WTC11 (cell line): ENCODE measurements at regions not wholly inside any gene's neighbourhood (a gene's known extent, or its start where the extent isn't known, plus 50 kb on each side); places are given as distances from the start of the nearest gene placed in this dataset.
"Not testable (repeated sequence)": the region's sequence is repeated elsewhere in the genome, so short reads cannot be mapped to it uniquely, and the experiment has no call there.

Experiments used
- ATAC-seq: fragments of 200-7000 bp; cut with Tn5 transposase; 2 replicates; pipeline ENCODE4 v1.10.0; 2021; ENCODE audit warnings: mild to moderate bottlenecking, moderate library complexity
- CTCF ChIA-PET: fragments of 300-600 bp; sonication (Branson Sonifier 250); formaldehyde crosslinking; loops from one replicate; lab custom pipeline; 2021; ENCODE audit warnings: antibody characterized with exemption; lab: Charles Lee
- POLR2A ChIA-PET: fragments of 350-600 bp; sonication (Branson Sonifier 250); formaldehyde crosslinking; loops from one replicate; lab custom pipeline; 2021; ENCODE audit warnings: antibody characterized with exemption; lab: Charles Lee
- DNase-seq: peaks from one replicate; pipeline ENCODE4 v3.0.0; 2021; ENCODE audit warnings: low spot score
- H3K27ac Mint-ChIP-seq: 2 replicates; pipeline ENCODE4 v1.8.0; 2021; ENCODE audit warnings: mixed read lengths
- H3K27me3 Mint-ChIP-seq: 2 replicates; pipeline ENCODE4 v1.8.0; 2021; ENCODE audit warnings: low read depth, mild to moderate bottlenecking, moderate library complexity, mixed read lengths
- H3K36me3 Mint-ChIP-seq: 2 replicates; pipeline ENCODE4 v1.8.0; 2021; ENCODE audit warnings: mixed read lengths
- H3K4me1 Mint-ChIP-seq: 2 replicates; pipeline ENCODE4 v1.8.0; 2022; ENCODE audit warnings: mixed read lengths
- H3K4me3 Mint-ChIP-seq: 2 replicates; pipeline ENCODE4 v1.8.0; 2021; ENCODE audit warnings: mild to moderate bottlenecking, moderate library complexity, mixed read lengths
- H3K9me3 Mint-ChIP-seq: 2 replicates; pipeline ENCODE4 v1.8.0; 2021; ENCODE audit warnings: mixed read lengths
- ATF1 ChIP-seq: sonication (generic); formaldehyde crosslinking; IDR thresholded peaks from 2 replicates; pipeline ENCODE4 v1.8.1; 2023; ENCODE audit warnings: mild to moderate bottlenecking, moderate library complexity, missing genetic modification reagents
- ELF4 ChIP-seq: sonication (generic); formaldehyde crosslinking; IDR thresholded peaks from 2 replicates; pipeline ENCODE4 v1.8.1; 2022; ENCODE audit warnings: low read depth, mild to moderate bottlenecking, moderate library complexity, missing genetic modification reagents
- GABPB1 ChIP-seq: sonication (generic); formaldehyde crosslinking; IDR thresholded peaks from 2 replicates; pipeline ENCODE4 v1.8.1; 2023; ENCODE audit warnings: mild to moderate bottlenecking, missing genetic modification reagents
- JUN ChIP-seq: sonication (generic); formaldehyde crosslinking; IDR thresholded peaks from 2 replicates; pipeline ENCODE4 v1.8.0; 2023; ENCODE audit warnings: mild to moderate bottlenecking, missing genetic modification reagents
- NFE2L1 ChIP-seq: sonication (generic); formaldehyde crosslinking; IDR thresholded peaks from 2 replicates; pipeline ENCODE4 v1.8.1; 2023; ENCODE audit warnings: missing genetic modification reagents
- NR1H2 ChIP-seq: sonication (generic); formaldehyde crosslinking; IDR thresholded peaks from 2 replicates; pipeline ENCODE4 v1.9.0; 2021; ENCODE audit warnings: mild to moderate bottlenecking, moderate library complexity, missing genetic modification reagents
- NR2C2 ChIP-seq: sonication (generic); formaldehyde crosslinking; IDR thresholded peaks from 2 replicates; pipeline ENCODE4 v1.8.0; 2022; ENCODE audit warnings: mild to moderate bottlenecking, missing genetic modification reagents
- TCF7 ChIP-seq: sonication (generic); formaldehyde crosslinking; IDR thresholded peaks from 2 replicates; pipeline ENCODE4 v1.8.0; 2022; ENCODE audit warnings: mild to moderate bottlenecking, low read depth, missing genetic modification reagents, moderate library complexity
- TEAD1 ChIP-seq: sonication (generic); formaldehyde crosslinking; IDR thresholded peaks from 2 replicates; pipeline ENCODE4 v1.8.0; 2022; ENCODE audit warnings: mild to moderate bottlenecking, missing genetic modification reagents
- ZNF121 ChIP-seq: sonication (generic); formaldehyde crosslinking; IDR thresholded peaks from 2 replicates; pipeline ENCODE4 v1.8.0; 2023; ENCODE audit warnings: missing genetic modification reagents
- ZNF317 ChIP-seq: sonication (generic); formaldehyde crosslinking; IDR thresholded peaks from 2 replicates; pipeline ENCODE4 v1.8.1; 2023; ENCODE audit warnings: low read depth, mild to moderate bottlenecking, moderate library complexity, missing genetic modification reagents, borderline replicate concordance
- TF ChIP-seq, protein P1 (sequence below): fragments of 200-600 bp; IDR thresholded peaks from 2 replicates; pipeline ENCODE4 v1.8.0; 2022; ENCODE audit warnings: antibody characterized with exemption
- TF ChIP-seq, protein P2 (sequence below): fragments of 250-450 bp; sonication (Bioruptor Pico); IDR thresholded peaks from 2 replicates; pipeline ENCODE4 v1.9.0; 2021; ENCODE audit warnings: mild to moderate bottlenecking
- TF ChIP-seq, protein P3 (sequence below): sonication (generic); formaldehyde crosslinking; IDR thresholded peaks from 2 replicates; pipeline ENCODE4 v1.8.1; 2023; ENCODE audit warnings: mild to moderate bottlenecking, moderate library complexity, missing genetic modification reagents
- TF ChIP-seq, protein P4 (sequence below): sonication (generic); formaldehyde crosslinking; IDR thresholded peaks from 2 replicates; pipeline ENCODE4 v1.8.1; 2022; ENCODE audit warnings: mild to moderate bottlenecking, moderate library complexity, missing genetic modification reagents
- TF ChIP-seq, protein P5 (sequence below): sonication (generic); formaldehyde crosslinking; conservative IDR thresholded peaks from 2 replicates; pipeline ENCODE4 v1.8.1; 2023; ENCODE audit warnings: mild to moderate bottlenecking, low read depth, missing genetic modification reagents, moderate library complexity
- TF ChIP-seq, protein P6 (sequence below): sonication (generic); formaldehyde crosslinking; IDR thresholded peaks from 2 replicates; pipeline ENCODE4 v1.8.1; 2023; ENCODE audit warnings: mild to moderate bottlenecking, missing genetic modification reagents, moderate library complexity

DNA sequence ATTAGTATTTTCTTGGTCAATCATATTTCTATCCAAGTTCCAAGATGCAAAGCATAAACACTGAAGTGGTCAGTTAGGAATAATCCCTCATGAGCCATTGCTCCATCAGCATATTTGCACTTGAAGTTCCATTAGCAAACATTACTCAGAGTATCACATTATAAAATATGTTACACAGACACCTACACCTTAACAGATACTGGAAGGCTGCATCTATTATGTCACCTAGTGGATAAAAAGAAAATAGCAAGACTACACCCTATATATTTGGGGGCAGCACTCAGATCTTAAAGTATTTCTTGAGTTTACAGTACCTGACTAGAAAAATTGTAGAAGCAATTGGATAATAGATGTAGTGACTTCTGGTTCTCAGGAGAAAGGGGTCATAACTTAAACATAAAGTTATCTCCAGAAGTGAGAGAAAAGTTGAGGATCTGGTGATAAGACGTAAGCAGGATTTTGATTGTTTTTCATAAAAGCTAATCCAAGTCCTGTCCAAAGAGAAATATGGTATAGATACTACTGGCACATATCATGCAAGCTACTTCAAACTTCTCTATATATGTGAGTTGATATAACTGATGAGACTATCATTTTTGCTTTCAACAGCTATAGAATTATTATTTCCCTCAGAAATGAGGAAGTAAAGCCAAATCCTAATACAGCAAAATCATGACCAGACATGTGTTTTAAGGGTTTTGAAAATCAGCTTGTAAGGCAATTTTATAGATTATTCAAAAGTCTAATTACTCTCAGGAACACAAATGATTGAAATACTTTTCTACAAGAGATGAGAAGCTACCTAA is 422.2 kb downstream of the GBE1 start:
- CTCF ChIA-PET: interaction anchor here (1.5 kb wide), 2 partner anchors 14 to 37 kb away, joined by 5 read pairs; no protein-coding TSS in a partner anchor
- TF ChIP-seq, protein P1, sequence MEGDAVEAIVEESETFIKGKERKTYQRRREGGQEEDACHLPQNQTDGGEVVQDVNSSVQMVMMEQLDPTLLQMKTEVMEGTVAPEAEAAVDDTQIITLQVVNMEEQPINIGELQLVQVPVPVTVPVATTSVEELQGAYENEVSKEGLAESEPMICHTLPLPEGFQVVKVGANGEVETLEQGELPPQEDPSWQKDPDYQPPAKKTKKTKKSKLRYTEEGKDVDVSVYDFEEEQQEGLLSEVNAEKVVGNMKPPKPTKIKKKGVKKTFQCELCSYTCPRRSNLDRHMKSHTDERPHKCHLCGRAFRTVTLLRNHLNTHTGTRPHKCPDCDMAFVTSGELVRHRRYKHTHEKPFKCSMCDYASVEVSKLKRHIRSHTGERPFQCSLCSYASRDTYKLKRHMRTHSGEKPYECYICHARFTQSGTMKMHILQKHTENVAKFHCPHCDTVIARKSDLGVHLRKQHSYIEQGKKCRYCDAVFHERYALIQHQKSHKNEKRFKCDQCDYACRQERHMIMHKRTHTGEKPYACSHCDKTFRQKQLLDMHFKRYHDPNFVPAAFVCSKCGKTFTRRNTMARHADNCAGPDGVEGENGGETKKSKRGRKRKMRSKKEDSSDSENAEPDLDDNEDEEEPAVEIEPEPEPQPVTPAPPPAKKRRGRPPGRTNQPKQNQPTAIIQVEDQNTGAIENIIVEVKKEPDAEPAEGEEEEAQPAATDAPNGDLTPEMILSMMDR: peak; percentile 42; the same call in 1 of the 2 replicates
- TF ChIP-seq ATF1 (CRISPR knock-in tag): no peak
- TF ChIP-seq, all 79 proteins: peak for 1
- no peaks in the 10 kb centered on the region for H3K27me3 Mint-ChIP-seq
- H3K4me1 Mint-ChIP-seq: no peaks in the 10 kb centered on the region
- POLR2A ChIA-PET: no interaction called here
- no peaks in the 10 kb centered on the region for H3K9me3 Mint-ChIP-seq
- no peaks in the 10 kb centered on the region for H3K36me3 Mint-ChIP-seq
- H3K27ac Mint-ChIP-seq: no peak overlapping the region
- ATAC-seq: peak; percentile 90
- H3K4me3 Mint-ChIP-seq: no peak overlapping the region
- DNase-seq: no peak

DNA sequence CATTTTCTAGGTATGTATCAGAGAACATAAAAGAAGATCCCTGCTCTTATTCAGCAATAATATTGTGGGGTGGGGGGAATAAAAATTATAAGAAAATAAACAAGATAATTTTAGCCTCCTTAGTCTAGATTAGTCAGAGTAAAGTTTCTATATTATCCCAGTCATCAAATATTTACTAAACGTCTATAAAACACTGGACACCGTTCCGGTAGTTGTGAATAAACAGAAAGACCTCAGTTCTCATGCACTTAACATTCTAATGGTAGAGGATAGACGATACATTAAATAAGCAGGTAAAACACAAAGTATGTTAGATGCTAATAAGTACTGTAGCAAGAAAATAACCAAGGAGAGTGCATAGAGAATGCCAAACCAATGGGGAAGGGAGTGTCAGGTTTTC is 425.0 kb downstream of the GBE1 start:
- ATAC-seq: no peak
- CTCF ChIA-PET: no interaction called here

DNA sequence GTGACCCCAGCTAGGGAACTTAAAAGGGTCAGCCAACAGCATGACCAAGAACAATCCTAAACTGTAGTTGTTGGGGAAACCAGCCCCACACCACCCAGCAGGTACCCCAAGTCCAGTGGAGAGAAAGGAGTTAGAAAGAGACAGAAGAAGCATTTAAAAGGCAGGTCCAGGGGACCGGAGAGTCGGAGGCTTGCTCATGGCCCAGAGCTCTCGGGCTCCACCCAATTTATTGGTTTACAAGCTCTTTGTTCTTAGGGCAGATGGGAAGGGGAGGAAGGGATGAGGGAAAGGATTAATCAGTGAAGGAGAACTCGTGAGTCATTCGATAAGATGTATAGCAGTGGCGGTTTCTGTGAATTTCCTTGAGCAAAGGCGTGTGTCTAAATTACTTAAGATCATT is 431.6 kb downstream of the GBE1 start:
- H3K4me1 Mint-ChIP-seq, H3K4me3 Mint-ChIP-seq, DNase-seq, H3K36me3 Mint-ChIP-seq, ATAC-seq, H3K27me3 Mint-ChIP-seq, H3K27ac Mint-ChIP-seq, H3K9me3 Mint-ChIP-seq, POLR2A ChIA-PET, CTCF ChIA-PET: not testable (repeated sequence)

More for the DNA sequence above, 425.0 kb downstream of the GBE1 start:
- DNase-seq: no peak
- no peaks in the 10 kb centered on the region for H3K9me3 Mint-ChIP-seq
- no peaks in the 10 kb centered on the region for H3K4me1 Mint-ChIP-seq
- no peaks in the 10 kb centered on the region for H3K36me3 Mint-ChIP-seq
- POLR2A ChIA-PET: no interaction called here
- TF ChIP-seq ZNF317 (CRISPR knock-in tag) (no peak), NR2C2 (CRISPR knock-in tag) (no peak), TCF7 (CRISPR knock-in tag) (no peak), ELF4 (CRISPR knock-in tag) (no peak), ZNF121 (CRISPR knock-in tag) (no peak), TEAD1 (no peak)
- TF ChIP-seq, protein P2, sequence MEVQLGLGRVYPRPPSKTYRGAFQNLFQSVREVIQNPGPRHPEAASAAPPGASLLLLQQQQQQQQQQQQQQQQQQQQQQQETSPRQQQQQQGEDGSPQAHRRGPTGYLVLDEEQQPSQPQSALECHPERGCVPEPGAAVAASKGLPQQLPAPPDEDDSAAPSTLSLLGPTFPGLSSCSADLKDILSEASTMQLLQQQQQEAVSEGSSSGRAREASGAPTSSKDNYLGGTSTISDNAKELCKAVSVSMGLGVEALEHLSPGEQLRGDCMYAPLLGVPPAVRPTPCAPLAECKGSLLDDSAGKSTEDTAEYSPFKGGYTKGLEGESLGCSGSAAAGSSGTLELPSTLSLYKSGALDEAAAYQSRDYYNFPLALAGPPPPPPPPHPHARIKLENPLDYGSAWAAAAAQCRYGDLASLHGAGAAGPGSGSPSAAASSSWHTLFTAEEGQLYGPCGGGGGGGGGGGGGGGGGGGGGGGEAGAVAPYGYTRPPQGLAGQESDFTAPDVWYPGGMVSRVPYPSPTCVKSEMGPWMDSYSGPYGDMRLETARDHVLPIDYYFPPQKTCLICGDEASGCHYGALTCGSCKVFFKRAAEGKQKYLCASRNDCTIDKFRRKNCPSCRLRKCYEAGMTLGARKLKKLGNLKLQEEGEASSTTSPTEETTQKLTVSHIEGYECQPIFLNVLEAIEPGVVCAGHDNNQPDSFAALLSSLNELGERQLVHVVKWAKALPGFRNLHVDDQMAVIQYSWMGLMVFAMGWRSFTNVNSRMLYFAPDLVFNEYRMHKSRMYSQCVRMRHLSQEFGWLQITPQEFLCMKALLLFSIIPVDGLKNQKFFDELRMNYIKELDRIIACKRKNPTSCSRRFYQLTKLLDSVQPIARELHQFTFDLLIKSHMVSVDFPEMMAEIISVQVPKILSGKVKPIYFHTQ (CRISPR knock-in tag): no peak
- TF ChIP-seq, protein P3, sequence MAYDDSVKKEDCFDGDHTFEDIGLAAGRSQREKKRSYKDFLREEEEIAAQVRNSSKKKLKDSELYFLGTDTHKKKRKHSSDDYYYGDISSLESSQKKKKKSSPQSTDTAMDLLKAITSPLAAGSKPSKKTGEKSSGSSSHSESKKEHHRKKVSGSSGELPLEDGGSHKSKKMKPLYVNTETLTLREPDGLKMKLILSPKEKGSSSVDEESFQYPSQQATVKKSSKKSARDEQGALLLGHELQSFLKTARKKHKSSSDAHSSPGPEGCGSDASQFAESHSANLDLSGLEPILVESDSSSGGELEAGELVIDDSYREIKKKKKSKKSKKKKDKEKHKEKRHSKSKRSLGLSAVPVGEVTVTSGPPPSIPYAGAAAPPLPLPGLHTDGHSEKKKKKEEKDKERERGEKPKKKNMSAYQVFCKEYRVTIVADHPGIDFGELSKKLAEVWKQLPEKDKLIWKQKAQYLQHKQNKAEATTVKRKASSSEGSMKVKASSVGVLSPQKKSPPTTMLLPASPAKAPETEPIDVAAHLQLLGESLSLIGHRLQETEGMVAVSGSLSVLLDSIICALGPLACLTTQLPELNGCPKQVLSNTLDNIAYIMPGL (CRISPR knock-in tag): no peak
- H3K27ac Mint-ChIP-seq: no peak overlapping the region
- H3K4me3 Mint-ChIP-seq: no peak overlapping the region
- no peaks in the 10 kb centered on the region for H3K27me3 Mint-ChIP-seq

DNA sequence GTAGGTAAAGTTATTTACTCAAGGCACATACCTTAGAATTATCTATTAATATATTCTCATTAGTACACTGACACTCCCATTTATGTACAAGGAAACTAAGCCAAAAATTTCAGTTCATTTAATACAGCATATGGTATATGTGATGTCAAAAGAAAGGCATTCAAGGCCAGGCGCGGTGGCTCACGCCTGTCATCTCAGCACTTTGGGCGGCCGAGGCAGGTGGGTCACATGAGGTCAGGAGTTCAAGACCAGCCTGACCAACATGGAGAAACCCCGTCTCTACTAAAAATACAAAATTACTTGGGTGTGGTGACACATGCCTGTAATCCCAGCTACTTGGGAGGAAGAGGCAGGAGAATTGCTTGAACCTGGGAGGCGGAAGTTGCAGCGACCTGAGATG is 435.2 kb downstream of the GBE1 start:
- Mint-ChIP-seq H3K27me3 (no peaks in the 10 kb centered on the region), H3K9me3 (no peaks in the 10 kb centered on the region), H3K36me3 (no peaks in the 10 kb centered on the region), H3K4me3 (no peak overlapping the region), H3K4me1 (no peaks in the 10 kb centered on the region), H3K27ac (no peak overlapping the region)
- ATAC-seq (no peak), DNase-seq (no peak)
- ChIA-PET CTCF (no interaction called here), POLR2A (no interaction called here)
- TF ChIP-seq NR1H2: no peak
- TF ChIP-seq, protein P4, sequence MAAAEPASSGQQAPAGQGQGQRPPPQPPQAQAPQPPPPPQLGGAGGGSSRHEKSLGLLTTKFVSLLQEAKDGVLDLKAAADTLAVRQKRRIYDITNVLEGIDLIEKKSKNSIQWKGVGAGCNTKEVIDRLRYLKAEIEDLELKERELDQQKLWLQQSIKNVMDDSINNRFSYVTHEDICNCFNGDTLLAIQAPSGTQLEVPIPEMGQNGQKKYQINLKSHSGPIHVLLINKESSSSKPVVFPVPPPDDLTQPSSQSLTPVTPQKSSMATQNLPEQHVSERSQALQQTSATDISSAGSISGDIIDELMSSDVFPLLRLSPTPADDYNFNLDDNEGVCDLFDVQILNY (CRISPR knock-in tag): no peak
- TF ChIP-seq, protein P5, sequence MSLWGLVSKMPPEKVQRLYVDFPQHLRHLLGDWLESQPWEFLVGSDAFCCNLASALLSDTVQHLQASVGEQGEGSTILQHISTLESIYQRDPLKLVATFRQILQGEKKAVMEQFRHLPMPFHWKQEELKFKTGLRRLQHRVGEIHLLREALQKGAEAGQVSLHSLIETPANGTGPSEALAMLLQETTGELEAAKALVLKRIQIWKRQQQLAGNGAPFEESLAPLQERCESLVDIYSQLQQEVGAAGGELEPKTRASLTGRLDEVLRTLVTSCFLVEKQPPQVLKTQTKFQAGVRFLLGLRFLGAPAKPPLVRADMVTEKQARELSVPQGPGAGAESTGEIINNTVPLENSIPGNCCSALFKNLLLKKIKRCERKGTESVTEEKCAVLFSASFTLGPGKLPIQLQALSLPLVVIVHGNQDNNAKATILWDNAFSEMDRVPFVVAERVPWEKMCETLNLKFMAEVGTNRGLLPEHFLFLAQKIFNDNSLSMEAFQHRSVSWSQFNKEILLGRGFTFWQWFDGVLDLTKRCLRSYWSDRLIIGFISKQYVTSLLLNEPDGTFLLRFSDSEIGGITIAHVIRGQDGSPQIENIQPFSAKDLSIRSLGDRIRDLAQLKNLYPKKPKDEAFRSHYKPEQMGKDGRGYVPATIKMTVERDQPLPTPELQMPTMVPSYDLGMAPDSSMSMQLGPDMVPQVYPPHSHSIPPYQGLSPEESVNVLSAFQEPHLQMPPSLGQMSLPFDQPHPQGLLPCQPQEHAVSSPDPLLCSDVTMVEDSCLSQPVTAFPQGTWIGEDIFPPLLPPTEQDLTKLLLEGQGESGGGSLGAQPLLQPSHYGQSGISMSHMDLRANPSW (CRISPR knock-in tag): no peak
- TF ChIP-seq ELF4 (CRISPR knock-in tag): no peak
- TF ChIP-seq GABPB1: no peak
- no peak for TF ChIP-seq JUN (CRISPR knock-in tag)
- no peak for TF ChIP-seq NFE2L1 (CRISPR knock-in tag)
- TF ChIP-seq, protein P6, sequence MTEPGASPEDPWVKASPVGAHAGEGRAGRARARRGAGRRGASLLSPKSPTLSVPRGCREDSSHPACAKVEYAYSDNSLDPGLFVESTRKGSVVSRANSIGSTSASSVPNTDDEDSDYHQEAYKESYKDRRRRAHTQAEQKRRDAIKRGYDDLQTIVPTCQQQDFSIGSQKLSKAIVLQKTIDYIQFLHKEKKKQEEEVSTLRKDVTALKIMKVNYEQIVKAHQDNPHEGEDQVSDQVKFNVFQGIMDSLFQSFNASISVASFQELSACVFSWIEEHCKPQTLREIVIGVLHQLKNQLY (CRISPR knock-in tag): no peak
